Fibroblast of lung (primary cell): ENCODE measurements at regions not wholly inside any gene's neighbourhood (a gene's known extent, or its start where the extent isn't known, plus 50 kb on each side); places are given as distances from the start of the nearest gene placed in this dataset.

Experiments used
- DNase-seq, 2 donors: peaks; one replicate each; pipeline versions ENCODE4 v3.0.0 to v3.0.0-alpha.2; 2010; ENCODE audit warnings: low read depth in 2 of 2
- H2AFZ ChIP-seq: 2 replicates; pipeline ENCODE4 v1.5.1; 2012; ENCODE audit warnings: low read length, control low read depth, inconsistent platforms
- H3K27ac ChIP-seq: 2 replicates; pipeline ENCODE4 v1.5.1; 2011; ENCODE audit warnings: low read length, control low read depth; ENCODE audit not compliant: insufficient read depth
- H3K27me3 ChIP-seq: 2 replicates; pipeline ENCODE4 v1.5.1; 2011; ENCODE audit warnings: mild to moderate bottlenecking, low read length; ENCODE audit not compliant: control insufficient read depth, insufficient read depth
- H3K36me3 ChIP-seq: 2 replicates; pipeline ENCODE4 v1.5.1; 2011; ENCODE audit warnings: low read length; ENCODE audit not compliant: control insufficient read depth, insufficient read depth
- H3K4me1 ChIP-seq: 2 replicates; pipeline ENCODE4 v1.5.1; 2011; ENCODE audit warnings: low read length; ENCODE audit not compliant: control insufficient read depth, insufficient read depth; ENCODE audit errors: extremely low read depth
- H3K4me2 ChIP-seq: 2 replicates; pipeline ENCODE4 v1.5.1; 2011; ENCODE audit warnings: low read length, control low read depth; ENCODE audit not compliant: insufficient read depth; ENCODE audit errors: extremely low read depth
- H3K4me3 ChIP-seq, 4 experiments: fragments of 200-600 bp in 1 of 4; sonication (generic) in 1 of 4; replicated peaks in 1 of 4; 2 replicates each; pipeline ENCODE4 v1.5.1; 2011 to 2016; ENCODE audit warnings: low read length in 4 of 4, low read depth in 3 of 4, mild to moderate bottlenecking in 3 of 4, control low read depth in 2 of 4, inconsistent platforms in 1 of 4, mixed read lengths in 1 of 4; ENCODE audit not compliant: insufficient read depth in 1 of 4; ENCODE audit errors: control extremely low read depth in 1 of 4
- H3K79me2 ChIP-seq: 2 replicates; pipeline ENCODE4 v1.5.1; 2012; ENCODE audit warnings: mild to moderate bottlenecking, low read length, inconsistent platforms; ENCODE audit not compliant: control insufficient read depth, insufficient read depth
- H3K9ac ChIP-seq: 2 replicates; pipeline ENCODE4 v1.5.1; 2011; ENCODE audit warnings: mild to moderate bottlenecking, low read length, control low read depth; ENCODE audit not compliant: insufficient read depth
- H3K9me3 ChIP-seq: 2 replicates; pipeline ENCODE4 v1.5.1; 2012; ENCODE audit warnings: low read depth, low read length; ENCODE audit not compliant: control insufficient read depth, insufficient read depth
- H4K20me1 ChIP-seq: 2 replicates; pipeline ENCODE4 v1.5.1; 2011; ENCODE audit warnings: low read length; ENCODE audit not compliant: control insufficient read depth, insufficient read depth; ENCODE audit errors: extremely low read depth
- EZH2 ChIP-seq: IDR thresholded peaks from 2 replicates; pipeline ENCODE4 v1.5.1; 2012; ENCODE audit warnings: low read length, control low read depth, mild to moderate bottlenecking; ENCODE audit errors: missing control alignments
- TF ChIP-seq, protein P1 (sequence below), 2 donors: IDR thresholded peaks in 1 of 2; conservative IDR thresholded peaks in 1 of 2; 1 replicate in 1 of 2; 2 replicates in 1 of 2; pipeline ENCODE4 v1.5.1; 2011 to 2012; ENCODE audit warnings: low read length in 2 of 2, control low read depth in 1 of 2, inconsistent platforms in 1 of 2, low read depth in 1 of 2, mild to moderate bottlenecking in 1 of 2

DNA sequence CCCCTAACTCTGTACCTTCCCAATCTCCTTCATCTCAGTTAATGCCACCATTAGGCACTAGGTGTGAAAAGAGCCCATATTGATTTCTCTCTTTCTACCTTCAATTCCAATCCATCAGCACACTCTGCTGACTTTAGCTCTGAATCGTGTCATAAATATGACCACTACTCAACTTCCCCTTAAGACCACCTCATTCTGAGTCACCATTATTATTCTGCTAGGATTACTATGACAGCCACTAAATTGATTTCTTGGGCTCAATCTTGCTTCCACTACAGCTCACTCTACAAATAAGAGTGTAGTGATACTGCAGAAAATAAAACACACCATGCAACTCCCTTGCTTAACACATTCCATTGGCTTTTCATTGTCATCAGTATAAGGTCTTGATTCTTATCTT is 1449.0 kb upstream of the FLRT2 start:
- no peaks in the 10 kb centered on the region for H3K27me3 ChIP-seq
- H3K4me3 ChIP-seq = no peak overlapping the region
- H2AFZ ChIP-seq = no peak overlapping the region
- no peaks in the 10 kb centered on the region for H3K9me3 ChIP-seq
- H3K27ac ChIP-seq = no peak overlapping the region
- H3K36me3 ChIP-seq = no peaks in the 10 kb centered on the region
- H4K20me1 ChIP-seq = no peaks in the 10 kb centered on the region
- H3K4me1 ChIP-seq = no peaks in the 10 kb centered on the region
- no peak for TF ChIP-seq EZH2
- TF ChIP-seq, protein P1, sequence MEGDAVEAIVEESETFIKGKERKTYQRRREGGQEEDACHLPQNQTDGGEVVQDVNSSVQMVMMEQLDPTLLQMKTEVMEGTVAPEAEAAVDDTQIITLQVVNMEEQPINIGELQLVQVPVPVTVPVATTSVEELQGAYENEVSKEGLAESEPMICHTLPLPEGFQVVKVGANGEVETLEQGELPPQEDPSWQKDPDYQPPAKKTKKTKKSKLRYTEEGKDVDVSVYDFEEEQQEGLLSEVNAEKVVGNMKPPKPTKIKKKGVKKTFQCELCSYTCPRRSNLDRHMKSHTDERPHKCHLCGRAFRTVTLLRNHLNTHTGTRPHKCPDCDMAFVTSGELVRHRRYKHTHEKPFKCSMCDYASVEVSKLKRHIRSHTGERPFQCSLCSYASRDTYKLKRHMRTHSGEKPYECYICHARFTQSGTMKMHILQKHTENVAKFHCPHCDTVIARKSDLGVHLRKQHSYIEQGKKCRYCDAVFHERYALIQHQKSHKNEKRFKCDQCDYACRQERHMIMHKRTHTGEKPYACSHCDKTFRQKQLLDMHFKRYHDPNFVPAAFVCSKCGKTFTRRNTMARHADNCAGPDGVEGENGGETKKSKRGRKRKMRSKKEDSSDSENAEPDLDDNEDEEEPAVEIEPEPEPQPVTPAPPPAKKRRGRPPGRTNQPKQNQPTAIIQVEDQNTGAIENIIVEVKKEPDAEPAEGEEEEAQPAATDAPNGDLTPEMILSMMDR (conservative IDR thresholded peaks at IDR 0.05 in 1 of 2, IDR thresholded peaks at IDR 0.05 in 1 of 2; ENCODE audit: low read depth in 1 of 2, low read length in 2 of 2) = no peak
- no peak for DNase-seq
- no peak overlapping the region for H3K9ac ChIP-seq
- no peaks in the 10 kb centered on the region for H3K79me2 ChIP-seq
- H3K4me2 ChIP-seq = no peak overlapping the region

GRCh38 chr14:84084056-84084630 is 1445.8 kb upstream of the FLRT2 start:
- Histone ChIP-seq H3K4me1 (no peaks in the 10 kb centered on the region), H3K9me3 (no peaks in the 10 kb centered on the region), H3K79me2 (no peaks in the 10 kb centered on the region), H3K36me3 (no peaks in the 10 kb centered on the region), H3K4me3 (no peak overlapping the region), H3K4me2 (no peak overlapping the region), H4K20me1 (no peaks in the 10 kb centered on the region), H3K27me3 (no peaks in the 10 kb centered on the region), H3K9ac (no peak overlapping the region), H2AFZ (no peak overlapping the region), H3K27ac (no peak overlapping the region)
- no peak for TF ChIP-seq EZH2
- TF ChIP-seq, protein P1 (conservative IDR thresholded peaks at IDR 0.05 in 1 of 2, IDR thresholded peaks at IDR 0.05 in 1 of 2; ENCODE audit: low read depth in 1 of 2, low read length in 2 of 2) = no peak
- no peak for DNase-seq

GRCh38 chr14:84085493-84085892 is 1444.5 kb upstream of the FLRT2 start:
- no peaks in the 10 kb centered on the region for H4K20me1 ChIP-seq
- no peaks in the 10 kb centered on the region for H3K79me2 ChIP-seq
- no peak overlapping the region for H3K27ac ChIP-seq
- H3K4me2 ChIP-seq = no peak overlapping the region
- H3K9ac ChIP-seq = no peak overlapping the region
- no peak for DNase-seq
- H3K9me3 ChIP-seq = no peaks in the 10 kb centered on the region
- no peaks in the 10 kb centered on the region for H3K27me3 ChIP-seq
- H3K36me3 ChIP-seq = no peaks in the 10 kb centered on the region
- H2AFZ ChIP-seq = no peak overlapping the region
- no peak overlapping the region for H3K4me3 ChIP-seq
- TF ChIP-seq EZH2 = no peak
- TF ChIP-seq, protein P1 (conservative IDR thresholded peaks at IDR 0.05 in 1 of 2, IDR thresholded peaks at IDR 0.05 in 1 of 2; ENCODE audit: low read depth in 1 of 2, low read length in 2 of 2) = no peak
- H3K4me1 ChIP-seq = no peaks in the 10 kb centered on the region
